HCT116 (cell line): ENCODE measurements at regions not wholly inside any gene's neighbourhood (a gene's known extent, or its start where the extent isn't known, plus 50 kb on each side); places are given as distances from the start of the nearest gene placed in this dataset.

Experiments used
- CTCF ChIP-seq, 3 experiments: fragments of 200-600 bp in 1 of 3; sonication (generic) in 1 of 3; IDR thresholded peaks in 2 of 3; conservative IDR thresholded peaks in 1 of 3; 2 replicates each; pipeline ENCODE4 v1.5.1; 2012 to 2017; ENCODE audit warnings: low read depth in 2 of 3, low read length in 2 of 3, antibody characterized with exemption in 1 of 3, borderline replicate concordance in 1 of 3, control low read depth in 1 of 3, mild to moderate bottlenecking in 1 of 3, mixed read lengths in 1 of 3, mixed run types in 1 of 3, moderate library complexity in 1 of 3; ENCODE audit not compliant: insufficient read depth in 1 of 3
- POLR2A ChIP-seq: IDR thresholded peaks from 2 replicates; pipeline ENCODE4 v1.7.0; 2011; ENCODE audit warnings: borderline replicate concordance; ENCODE audit not compliant: insufficient read depth, insufficient read length; ENCODE audit errors: extremely low read depth
- POLR2AphosphoS5 ChIP-seq: IDR thresholded peaks from 2 replicates; pipeline ENCODE4 v1.6.1; 2011; ENCODE audit warnings: mild to moderate bottlenecking, low read depth, low read length, moderate library complexity
- YY1 ChIP-seq: IDR thresholded peaks from 2 replicates; pipeline ENCODE4 v1.6.1; 2011; ENCODE audit warnings: low read length, low read depth, moderate library complexity, mild to moderate bottlenecking; ENCODE audit not compliant: insufficient replicate concordance; ENCODE audit errors: extremely low read depth
- ZBTB33 ChIP-seq: IDR thresholded peaks from 2 replicates; pipeline ENCODE4 v1.6.1; 2011; ENCODE audit warnings: mild to moderate bottlenecking, low read length, moderate library complexity; ENCODE audit not compliant: insufficient replicate concordance; ENCODE audit errors: extremely low read depth

- TF ChIP-seq POLR2A (no peak), POLR2AphosphoS5 (no peak), CTCF (IDR thresholded peaks at IDR 0.05 in 2 of 3, conservative IDR thresholded peaks at IDR 0.05 in 1 of 3; ENCODE audit: borderline replicate concordance in 1 of 3, insufficient read depth in 1 of 3, low read depth in 2 of 3, low read length in 2 of 3) (no peak), ZBTB33 (no peak), YY1 (no peak)
Observed at GRCh38 chr15:95610945-95611344, 719.6 kb upstream of the NR2F2 start.
